ENCODE measurements at regions not wholly inside any gene's neighbourhood (a gene's known extent, or its start where the extent isn't known, plus 50 kb on each side); places are given as distances from the start of the nearest gene placed in this dataset.

- TF ChIP-seq CTCF (IDR thresholded peaks at IDR 0.05) (no peak), POLR2AphosphoS5 (IDR thresholded peaks at IDR 0.05) (no peak), POLR2A (IDR thresholded peaks at IDR 0.05) (no peak)
Observed at GRCh38 chr5:51273871-51274270, 109.4 kb upstream of the ISL1 start.
